IMR-90 (cell line): ENCODE measurements at regions not wholly inside any gene's neighbourhood (a gene's known extent, or its start where the extent isn't known, plus 50 kb on each side); places are given as distances from the start of the nearest gene placed in this dataset.

Experiments
- ATAC-seq: fragments of 200-7000 bp; cut with Tn5 transposase; 2 replicates; pipeline ENCODE4 v1.9.1; 2020; ENCODE audit warnings: low read depth, mild to moderate bottlenecking, moderate library complexity
- BruUV-seq: library from RNA; stranded (reverse); fragments of 400-500 nt; replicated peaks from 2 replicates; lab custom pipeline; 2021; lab: Mats Ljungman, UMichigan
- CTCF ChIA-PET: fragments of 300-600 bp; formaldehyde crosslinking; extraction: SDS; loops from one replicate; lab custom pipeline; 2021; ENCODE audit warnings: antibody characterized with exemption; lab: Yijun Ruan, JAX
- POLR2A ChIA-PET: fragments of 300-600 bp; sonication (Branson Sonifier 250); formaldehyde crosslinking; loops from one replicate; lab custom pipeline; 2022; ENCODE audit warnings: antibody characterized with exemption; ENCODE audit not compliant: unreplicated experiment; lab: Charles Lee
- DNase-seq: peaks from one replicate; pipeline ENCODE4 v3.0.0; 2013
- H2AFZ ChIP-seq: replicated peaks from 2 replicates; pipeline ENCODE3; 2013; ENCODE audit warnings: low read length, mild to moderate bottlenecking; ENCODE audit not compliant: poor library complexity
- H2AK5ac ChIP-seq: 2 replicates; pipeline ENCODE4 v1.6.1; 2013; ENCODE audit warnings: low read depth, low read length, inconsistent platforms
- H2AK9ac ChIP-seq: replicated peaks from 2 replicates; pipeline ENCODE3; 2013; ENCODE audit warnings: mild to moderate bottlenecking, low read depth, low read length, moderate library complexity; ENCODE audit not compliant: poor library complexity
- H2BK120ac ChIP-seq: 2 replicates; pipeline ENCODE4 v1.6.1; 2013; ENCODE audit warnings: low read depth, low read length, inconsistent platforms
- H2BK15ac ChIP-seq: 3 replicates; pipeline ENCODE4 v1.6.1; 2013; ENCODE audit warnings: low read depth, low read length, inconsistent platforms
- H2BK20ac ChIP-seq: 2 replicates; pipeline ENCODE4 v1.6.1; 2013; ENCODE audit warnings: low read depth, mild to moderate bottlenecking, inconsistent platforms, low read length, moderate library complexity
- H2BK5ac ChIP-seq: 2 replicates; pipeline ENCODE4 v1.6.1; 2013; ENCODE audit warnings: mild to moderate bottlenecking, low read depth, low read length, inconsistent platforms; ENCODE audit not compliant: poor library complexity, severe bottlenecking
- H3K14ac ChIP-seq: replicated peaks from 2 replicates; pipeline ENCODE4 v1.6.1; 2013; ENCODE audit warnings: low read depth, low read length, inconsistent platforms
- H3K18ac ChIP-seq: 2 replicates; pipeline ENCODE4 v1.6.1; 2013; ENCODE audit warnings: low read depth, low read length, control low read depth
- H3K23ac ChIP-seq: 2 replicates; pipeline ENCODE4 v1.6.1; 2013; ENCODE audit warnings: low read depth, low read length, inconsistent platforms
- H3K27ac ChIP-seq: 2 replicates; pipeline ENCODE4 v1.5.1; 2013; ENCODE audit warnings: mild to moderate bottlenecking, control low read depth, low read length; ENCODE audit not compliant: insufficient read depth
- H3K27me3 ChIP-seq: 2 replicates; pipeline ENCODE4 v1.6.1; 2013; ENCODE audit warnings: low read length; ENCODE audit not compliant: control insufficient read depth, insufficient read depth
- H3K36me3 ChIP-seq: 2 replicates; pipeline ENCODE4 v1.6.1; 2013; ENCODE audit warnings: low read length, mixed read lengths; ENCODE audit not compliant: control insufficient read depth, insufficient read depth
- H3K4ac ChIP-seq: 2 replicates; pipeline ENCODE4 v1.6.1; 2013; ENCODE audit warnings: low read depth, low read length, inconsistent platforms
- H3K4me1 ChIP-seq: 2 replicates; pipeline ENCODE4 v1.6.1; 2013; ENCODE audit warnings: low read length, mixed read lengths; ENCODE audit not compliant: control insufficient read depth, insufficient read depth
- H3K4me2 ChIP-seq: 2 replicates; pipeline ENCODE4 v1.6.1; 2013; ENCODE audit warnings: low read depth, mild to moderate bottlenecking, control low read depth, low read length, moderate library complexity
- H3K4me3 ChIP-seq: 2 replicates; pipeline ENCODE4 v1.5.1; 2013; ENCODE audit warnings: low read depth, mild to moderate bottlenecking, control low read depth, low read length, moderate library complexity; ENCODE audit not compliant: insufficient read depth
- H3K56ac ChIP-seq: 2 replicates; pipeline ENCODE4 v1.6.1; 2013; ENCODE audit warnings: low read length, inconsistent platforms; ENCODE audit not compliant: insufficient read depth; ENCODE audit errors: extremely low read depth
- H3K79me1 ChIP-seq, 2 experiments: 2 replicates each; pipeline ENCODE4 v1.6.1; 2013; ENCODE audit warnings: low read length in 2 of 2, inconsistent platforms in 1 of 2, low read depth in 1 of 2
- H3K9ac ChIP-seq: 2 replicates; pipeline ENCODE4 v1.6.1; 2013; ENCODE audit warnings: low read depth, low read length, control low read depth
- H3K9me1 ChIP-seq: 2 replicates; pipeline ENCODE4 v1.6.1; 2013; ENCODE audit warnings: low read length, inconsistent platforms; ENCODE audit not compliant: insufficient read depth
- H3K9me3 ChIP-seq: 2 replicates; pipeline ENCODE4 v1.6.1; 2013; ENCODE audit warnings: low read length; ENCODE audit not compliant: control insufficient read depth, insufficient read depth
- H4K20me1 ChIP-seq: 2 replicates; pipeline ENCODE4 v1.6.1; 2013; ENCODE audit warnings: low read length, inconsistent platforms; ENCODE audit not compliant: insufficient read depth
- H4K5ac ChIP-seq: 2 replicates; pipeline ENCODE4 v1.6.1; 2013; ENCODE audit warnings: mild to moderate bottlenecking, low read depth, low read length, control low read depth
- H4K8ac ChIP-seq, 2 experiments: 2 replicates each; pipeline ENCODE4 v1.6.1; 2013; ENCODE audit warnings: low read depth in 2 of 2, low read length in 2 of 2, control low read depth in 1 of 2, inconsistent platforms in 1 of 2
- H4K91ac ChIP-seq: 2 replicates; pipeline ENCODE4 v1.6.1; 2013; ENCODE audit warnings: low read depth, low read length, inconsistent platforms; ENCODE audit not compliant: insufficient read depth
- BHLHE40 ChIP-seq: fragments of 150-350 bp; IDR thresholded peaks from 2 replicates; pipeline ENCODE4 v1.6.1; 2016; ENCODE audit warnings: mild to moderate bottlenecking, low read depth, low read length
- CEBPB ChIP-seq: IDR thresholded peaks from 2 replicates; pipeline ENCODE4 v1.6.1; 2012; ENCODE audit warnings: low read depth, low read length, improper control_type of control experiment
- CHD1 ChIP-seq: IDR thresholded peaks from 2 replicates; pipeline ENCODE4 v1.6.1; 2012; ENCODE audit warnings: low read depth, low read length, improper control_type of control experiment
- CTCF ChIP-seq: conservative IDR thresholded peaks from 2 replicates; pipeline ENCODE4 v1.5.1; 2012; ENCODE audit warnings: mild to moderate bottlenecking, low read depth, low read length, improper control_type of control experiment
- ELK1 ChIP-seq: fragments of 150-350 bp; IDR thresholded peaks from 2 replicates; pipeline ENCODE4 v1.6.1; 2016; ENCODE audit warnings: low read depth, mild to moderate bottlenecking, low read length, moderate library complexity, borderline replicate concordance
- FOS ChIP-seq: fragments of 150-350 bp; IDR thresholded peaks from 2 replicates; pipeline ENCODE4 v1.6.1; 2016; ENCODE audit warnings: low read depth, low read length
- MAFK ChIP-seq: IDR thresholded peaks from 2 replicates; pipeline ENCODE4 v1.6.1; 2012; ENCODE audit warnings: low read depth, low read length, improper control_type of control experiment
- MXI1 ChIP-seq: IDR thresholded peaks from 2 replicates; pipeline ENCODE4 v1.6.1; 2012; ENCODE audit warnings: low read depth, mild to moderate bottlenecking, low read length, moderate library complexity, borderline replicate concordance
- NFE2L2 ChIP-seq: fragments of 150-350 bp; IDR thresholded peaks from 2 replicates; pipeline ENCODE4 v1.6.1; 2016; ENCODE audit warnings: low read depth, mild to moderate bottlenecking, low read length
- RAD21 ChIP-seq: IDR thresholded peaks from 2 replicates; pipeline ENCODE4 v1.6.1; 2012; ENCODE audit warnings: low read length, improper control_type of control experiment
- RCOR1 ChIP-seq: IDR thresholded peaks from 2 replicates; pipeline ENCODE4 v1.6.1; 2012; ENCODE audit warnings: mild to moderate bottlenecking, low read length, improper control_type of control experiment; ENCODE audit not compliant: insufficient replicate concordance
- RFX5 ChIP-seq: IDR thresholded peaks from 2 replicates; pipeline ENCODE4 v1.8.0; 2012; ENCODE audit warnings: low read depth, mild to moderate bottlenecking, low read length, moderate library complexity
- USF2 ChIP-seq: fragments of 150-350 bp; IDR thresholded peaks from 2 replicates; pipeline ENCODE4 v1.6.1; 2017; ENCODE audit warnings: mild to moderate bottlenecking, antibody characterized with exemption, low read length, low read depth
- WGBS, 2 experiments: methylation state at CpG; one replicate each; pipeline versions ENCODE4 v1.1.5 to v1.1.7; 2013; ENCODE audit warnings: missing lambda C conversion rate in 2 of 2; ENCODE audit not compliant: insufficient read length in 1 of 2; ENCODE audit errors: extremely low coverage in 2 of 2; 5-methylcytosine and 5-hydroxymethylcytosine counted together
- dilution Hi-C: fragments of 300-500 bp; cut with HindIII; formaldehyde crosslinking; loops from one replicate; pipeline ENCODE4 v1.14.3; 2018; ENCODE audit warnings: low sequenced_read_pairs; ENCODE audit not compliant: unreplicated experiment
- in situ Hi-C: fragments of 300-500 bp; cut with MboI; formaldehyde crosslinking; loops from 3 replicates; pipeline ENCODE4 v1.14.3; 2019; ENCODE audit warnings: low sequenced_read_pairs, inconsistent platforms, mixed read lengths
- intact Hi-C: fragments of 100-400 bp; cut with micrococcal nuclease; formaldehyde crosslinking; loops from 2 replicates; pipeline ENCODE4 v1.10.0; 2022

GRCh38 chr11:134584001-134584561 is 172.0 kb upstream of the B3GAT1 start:
- intact Hi-C loops (no loop called here), dilution Hi-C loops (no loop called here), in situ Hi-C loops (no loop called here)
- ChIA-PET POLR2A (no interaction called here), CTCF (no interaction called here)
- no peak overlapping the region for H3K27ac ChIP-seq
- no peak overlapping the region for H3K14ac ChIP-seq
- H3K79me1 ChIP-seq = no peaks in the 10 kb centered on the region
- peaks cover 56% of the 10 kb centered on the region for H3K9me3 ChIP-seq
- H4K5ac ChIP-seq = no peak overlapping the region
- no peak overlapping the region for H2AFZ ChIP-seq
- TF ChIP-seq BHLHE40 (no peak), USF2 (no peak), NFE2L2 (no peak), RCOR1 (no peak), FOS (no peak), CEBPB (no peak), CHD1 (no peak), CTCF (no peak), MAFK (no peak), ELK1 (no peak), RFX5 (no peak), RAD21 (no peak), MXI1 (no peak)
- H2BK20ac ChIP-seq = no peak overlapping the region
- H3K56ac ChIP-seq = no peak overlapping the region
- H2AK5ac ChIP-seq = no peak overlapping the region
- no peak overlapping the region for H4K8ac ChIP-seq
- BruUV-seq = no TSS peak
- no peak overlapping the region for H2BK5ac ChIP-seq
- 80% methylated on average over 2 of the region's 15 CpGs; no CpG with 5 or more reads in 1 of the 2 experiments for WGBS, 2 experiments
- no peak overlapping the region for H2BK120ac ChIP-seq
- ATAC-seq = no peak
- no peak overlapping the region for H3K4ac ChIP-seq
- no peak overlapping the region for H3K4me3 ChIP-seq
- H2AK9ac ChIP-seq = no peak overlapping the region
- no peaks in the 10 kb centered on the region for H3K9me1 ChIP-seq
- no peaks in the 10 kb centered on the region for H3K4me1 ChIP-seq
- H2BK15ac ChIP-seq = no peak overlapping the region
- no peak overlapping the region for H3K9ac ChIP-seq
- H3K27me3 ChIP-seq = no peaks in the 10 kb centered on the region
- H3K36me3 ChIP-seq = no peaks in the 10 kb centered on the region
- H3K23ac ChIP-seq = no peak overlapping the region
- H3K18ac ChIP-seq = no peak overlapping the region
- no peaks in the 10 kb centered on the region for H4K20me1 ChIP-seq
- DNase-seq = no peak
- H3K4me2 ChIP-seq = no peak overlapping the region
- H4K91ac ChIP-seq = no peak overlapping the region
